Astrocyte (in vitro differentiated cells and primary cell): ENCODE measurements at regions not wholly inside any gene's neighbourhood (a gene's known extent, or its start where the extent isn't known, plus 50 kb on each side); places are given as distances from the start of the nearest gene placed in this dataset.

Experiments used
- DNase-seq: peaks from one replicate; pipeline ENCODE4 v3.0.0-alpha.2; 2010; ENCODE audit warnings: low read depth
- FAIRE-seq: peaks from 2 replicates; lab custom pipeline; 2011; peaks lifted over from hg19 to GRCh38; lab: Jason Lieb, UNC
- H2AFZ ChIP-seq: 2 replicates; pipeline ENCODE4 v1.6.0; 2012; ENCODE audit warnings: low read depth, low read length, inconsistent platforms
- H3K27ac ChIP-seq: 2 replicates; pipeline ENCODE4 v1.5.1; 2011; ENCODE audit warnings: low read depth, low read length, inconsistent platforms
- H3K27me3 ChIP-seq: 2 replicates; pipeline ENCODE4 v1.6.0; 2011; ENCODE audit warnings: low read length, inconsistent platforms; ENCODE audit not compliant: insufficient read depth
- H3K36me3 ChIP-seq: 2 replicates; pipeline ENCODE4 v1.5.1; 2011; ENCODE audit warnings: low read length, inconsistent platforms; ENCODE audit not compliant: insufficient read depth
- H3K4me1 ChIP-seq: 2 replicates; pipeline ENCODE4 v1.5.1; 2011; ENCODE audit warnings: low read length, inconsistent platforms; ENCODE audit not compliant: insufficient read depth
- H3K4me2 ChIP-seq: 2 replicates; pipeline ENCODE4 v1.6.0; 2012; ENCODE audit warnings: low read length, inconsistent platforms
- H3K4me3 ChIP-seq: 2 replicates; pipeline ENCODE4 v1.5.1; 2011; ENCODE audit warnings: low read depth, mild to moderate bottlenecking, low read length, inconsistent platforms; ENCODE audit not compliant: insufficient read depth
- H3K79me2 ChIP-seq: 2 replicates; pipeline ENCODE4 v1.6.0; 2012; ENCODE audit warnings: mild to moderate bottlenecking, low read length, inconsistent platforms; ENCODE audit not compliant: insufficient read depth
- H3K9ac ChIP-seq: 2 replicates; pipeline ENCODE4 v1.6.0; 2012; ENCODE audit warnings: mild to moderate bottlenecking, low read length, inconsistent platforms
- H3K9me3 ChIP-seq: 2 replicates; pipeline ENCODE4 v1.5.1; 2012; ENCODE audit warnings: low read depth, mild to moderate bottlenecking, low read length, inconsistent platforms; ENCODE audit not compliant: insufficient read depth
- H4K20me1 ChIP-seq: 2 replicates; pipeline ENCODE4 v1.6.0; 2012; ENCODE audit warnings: low read length, inconsistent platforms; ENCODE audit not compliant: insufficient read depth
- H3K27ac Mint-ChIP-seq: one replicate; pipeline ENCODE4 v1.8.0; 2021; ENCODE audit warnings: mild to moderate bottlenecking, mixed read lengths; ENCODE audit not compliant: unreplicated experiment
- H3K27me3 Mint-ChIP-seq: one replicate; pipeline ENCODE4 v1.8.0; 2021; ENCODE audit warnings: low read depth, mixed read lengths; ENCODE audit not compliant: unreplicated experiment
- H3K36me3 Mint-ChIP-seq: one replicate; pipeline ENCODE4 v1.8.0; 2021; ENCODE audit warnings: low read depth, mixed read lengths; ENCODE audit not compliant: unreplicated experiment
- H3K4me1 Mint-ChIP-seq: one replicate; pipeline ENCODE4 v1.8.0; 2021; ENCODE audit warnings: low read depth, mixed read lengths; ENCODE audit not compliant: unreplicated experiment
- H3K4me3 Mint-ChIP-seq: one replicate; pipeline ENCODE4 v1.8.0; 2021; ENCODE audit warnings: mild to moderate bottlenecking, moderate library complexity, mixed read lengths; ENCODE audit not compliant: unreplicated experiment
- H3K9me3 Mint-ChIP-seq: one replicate; pipeline ENCODE4 v1.8.0; 2021; ENCODE audit warnings: mild to moderate bottlenecking, mixed read lengths; ENCODE audit not compliant: unreplicated experiment
- EZH2 ChIP-seq: IDR thresholded peaks from 2 replicates; pipeline ENCODE4 v1.6.1; 2012; ENCODE audit warnings: mild to moderate bottlenecking, low read length, inconsistent platforms; ENCODE audit not compliant: insufficient read depth
- TF ChIP-seq, protein P1 (sequence below): IDR thresholded peaks from 2 replicates; pipeline ENCODE4 v1.5.1; 2011; ENCODE audit warnings: low read depth, mild to moderate bottlenecking, inconsistent platforms, low read length, moderate library complexity; ENCODE audit not compliant: insufficient read depth

DNA sequence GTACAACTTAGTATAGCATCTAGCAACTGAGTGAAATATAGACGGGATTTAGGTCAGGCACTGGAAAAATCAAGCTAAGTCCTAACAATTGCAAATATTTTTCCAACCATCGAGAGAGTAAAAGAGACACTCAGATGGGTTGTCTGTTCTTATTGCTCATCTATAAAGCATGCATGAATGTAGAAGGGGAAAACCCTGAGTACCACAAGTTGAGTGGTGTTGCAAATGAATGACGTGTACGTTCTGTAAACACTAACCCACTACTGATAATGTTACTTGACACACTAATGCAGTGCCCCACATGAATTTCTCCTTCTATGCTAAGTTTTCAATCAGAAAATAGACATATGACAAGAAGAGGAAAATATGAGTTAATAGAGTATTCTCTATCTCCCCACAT is 211.2 kb downstream of the COX18 start:
- Mint-ChIP-seq H3K4me1 (peaks cover 36% of the 10 kb centered on the region), H3K9me3 (peaks cover 2% of the 10 kb centered on the region), H3K27me3 (peaks cover 5% of the 10 kb centered on the region), H3K4me3 (no peak overlapping the region), H3K27ac (peak overlapping the region; percentile 93), H3K36me3 (no peaks in the 10 kb centered on the region)
- Histone ChIP-seq H3K36me3 (no peaks in the 10 kb centered on the region), H3K79me2 (no peaks in the 10 kb centered on the region), H3K4me1 (no peaks in the 10 kb centered on the region), H2AFZ (no peak overlapping the region), H3K27me3 (no peaks in the 10 kb centered on the region), H3K9ac (no peak overlapping the region), H4K20me1 (no peaks in the 10 kb centered on the region), H3K27ac (no peak overlapping the region), H3K9me3 (no peaks in the 10 kb centered on the region), H3K4me2 (no peak overlapping the region), H3K4me3 (no peak overlapping the region)
- TF ChIP-seq EZH2: no peak
- TF ChIP-seq, protein P1, sequence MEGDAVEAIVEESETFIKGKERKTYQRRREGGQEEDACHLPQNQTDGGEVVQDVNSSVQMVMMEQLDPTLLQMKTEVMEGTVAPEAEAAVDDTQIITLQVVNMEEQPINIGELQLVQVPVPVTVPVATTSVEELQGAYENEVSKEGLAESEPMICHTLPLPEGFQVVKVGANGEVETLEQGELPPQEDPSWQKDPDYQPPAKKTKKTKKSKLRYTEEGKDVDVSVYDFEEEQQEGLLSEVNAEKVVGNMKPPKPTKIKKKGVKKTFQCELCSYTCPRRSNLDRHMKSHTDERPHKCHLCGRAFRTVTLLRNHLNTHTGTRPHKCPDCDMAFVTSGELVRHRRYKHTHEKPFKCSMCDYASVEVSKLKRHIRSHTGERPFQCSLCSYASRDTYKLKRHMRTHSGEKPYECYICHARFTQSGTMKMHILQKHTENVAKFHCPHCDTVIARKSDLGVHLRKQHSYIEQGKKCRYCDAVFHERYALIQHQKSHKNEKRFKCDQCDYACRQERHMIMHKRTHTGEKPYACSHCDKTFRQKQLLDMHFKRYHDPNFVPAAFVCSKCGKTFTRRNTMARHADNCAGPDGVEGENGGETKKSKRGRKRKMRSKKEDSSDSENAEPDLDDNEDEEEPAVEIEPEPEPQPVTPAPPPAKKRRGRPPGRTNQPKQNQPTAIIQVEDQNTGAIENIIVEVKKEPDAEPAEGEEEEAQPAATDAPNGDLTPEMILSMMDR: no peak
- FAIRE-seq: peak; percentile 75
- DNase-seq: peak; percentile 93

DNA sequence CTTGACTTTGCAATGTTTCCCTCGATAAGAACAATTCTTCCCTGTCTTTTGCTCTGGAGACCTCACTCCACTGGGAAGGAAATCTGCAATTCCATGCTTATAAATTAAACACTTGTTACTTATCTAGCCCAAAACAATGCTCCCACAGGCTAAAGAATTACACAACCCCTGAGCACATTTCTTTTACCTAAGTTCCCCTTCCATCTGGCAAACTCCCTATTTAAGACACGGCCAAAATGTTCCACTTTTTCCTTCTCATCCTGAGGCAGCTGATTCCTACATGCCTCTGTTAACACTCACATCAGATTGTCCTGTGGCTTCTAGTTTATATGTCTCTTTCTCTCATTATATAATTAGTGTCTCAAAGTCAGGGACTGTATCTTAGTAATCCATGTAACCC is 211.7 kb downstream of the COX18 start:
- H3K27ac Mint-ChIP-seq: peak overlapping the region; percentile 73
- H3K9ac ChIP-seq: no peak overlapping the region
- no peaks in the 10 kb centered on the region for H3K79me2 ChIP-seq
- peaks cover 36% of the 10 kb centered on the region for H3K4me1 Mint-ChIP-seq
- H3K36me3 ChIP-seq: no peaks in the 10 kb centered on the region
- no peaks in the 10 kb centered on the region for H3K36me3 Mint-ChIP-seq
- H3K9me3 ChIP-seq: no peaks in the 10 kb centered on the region
- no peaks in the 10 kb centered on the region for H4K20me1 ChIP-seq
- TF ChIP-seq EZH2: no peak
- TF ChIP-seq, protein P1: no peak
- peaks cover 2% of the 10 kb centered on the region for H3K9me3 Mint-ChIP-seq
- no peak overlapping the region for H3K4me3 Mint-ChIP-seq
- FAIRE-seq: no peak
- H3K4me3 ChIP-seq: no peak overlapping the region
- peaks cover 5% of the 10 kb centered on the region for H3K27me3 Mint-ChIP-seq
- no peak overlapping the region for H2AFZ ChIP-seq
- no peaks in the 10 kb centered on the region for H3K4me1 ChIP-seq
- H3K27ac ChIP-seq: no peak overlapping the region
- peak; percentile 53 for DNase-seq
- H3K4me2 ChIP-seq: no peak overlapping the region
- H3K27me3 ChIP-seq: no peaks in the 10 kb centered on the region

DNA sequence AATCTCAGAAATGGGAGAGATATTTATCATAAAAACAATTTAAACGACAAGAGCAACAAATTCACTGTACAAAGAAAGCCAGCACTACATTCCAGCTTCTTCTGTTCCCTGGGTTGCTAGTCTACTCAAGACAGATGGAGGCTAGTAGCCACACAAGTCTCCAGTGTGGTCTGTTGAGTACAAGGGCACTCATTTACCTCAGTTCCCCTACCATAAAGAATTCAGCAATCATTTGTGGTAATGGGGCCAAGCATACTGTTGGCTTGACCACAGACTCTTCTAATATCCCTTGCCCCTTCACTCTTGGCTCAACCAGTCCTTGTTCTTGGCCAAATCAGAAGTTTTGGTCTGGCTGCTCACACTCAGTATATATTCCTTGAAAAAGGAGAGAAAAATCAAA is 212.3 kb downstream of the COX18 start:
- H3K4me3 ChIP-seq: no peak overlapping the region
- no peak overlapping the region for H2AFZ ChIP-seq
- Mint-ChIP-seq H3K27me3 (peaks cover 5% of the 10 kb centered on the region), H3K27ac (peak overlapping the region; percentile 9), H3K9me3 (peaks cover 2% of the 10 kb centered on the region), H3K4me1 (peaks cover 36% of the 10 kb centered on the region), H3K4me3 (no peak overlapping the region), H3K36me3 (no peaks in the 10 kb centered on the region)
- TF ChIP-seq EZH2: no peak
- TF ChIP-seq, protein P1: no peak
- H3K27ac ChIP-seq: no peak overlapping the region
- peak; percentile 22 for DNase-seq
- no peaks in the 10 kb centered on the region for H3K9me3 ChIP-seq
- H3K9ac ChIP-seq: no peak overlapping the region
- H3K27me3 ChIP-seq: no peaks in the 10 kb centered on the region
- no peaks in the 10 kb centered on the region for H3K4me1 ChIP-seq
- H3K36me3 ChIP-seq: no peaks in the 10 kb centered on the region
- H4K20me1 ChIP-seq: no peaks in the 10 kb centered on the region
- FAIRE-seq: no peak
- no peaks in the 10 kb centered on the region for H3K79me2 ChIP-seq
- no peak overlapping the region for H3K4me2 ChIP-seq
